Natural killer cell treated with Interleukin-12 subunit alpha and Interleukin-12 subunit beta and Interleukin-15 and Interleukin-18, amount 100 ng/mL, for 72 hours (primary cell): ENCODE measurements at regions not wholly inside any gene's neighbourhood (a gene's known extent, or its start where the extent isn't known, plus 50 kb on each side); places are given as distances from the start of the nearest gene placed in this dataset.

ENCODE experiments used
- ATAC-seq, 2 donors: fragments of 150-1000 bp; cut with Tn5 transposase in 1 of 2; sonication (Bioruptor Pico), chemical (Tn5 transposase) in 1 of 2; 2 replicates each; pipeline ENCODE4 v1.10.0; 2021
- DNase-seq: peaks from one replicate; pipeline ENCODE4 v3.0.0; 2022; ENCODE audit warnings: low spot score
- H3K27ac Mint-ChIP-seq, 2 donors: 1 replicate in 1 of 2; 2 replicates in 1 of 2; pipeline ENCODE4 v1.8.0; 2022; ENCODE audit warnings: mixed read lengths in 2 of 2, mild to moderate bottlenecking in 1 of 2, moderate library complexity in 1 of 2
- H3K27me3 Mint-ChIP-seq, 2 donors: 1 replicate in 1 of 2; 2 replicates in 1 of 2; pipeline ENCODE4 v1.8.0; 2022; ENCODE audit warnings: mixed read lengths in 2 of 2
- H3K36me3 Mint-ChIP-seq: one replicate; pipeline ENCODE4 v1.8.0; 2022; ENCODE audit warnings: mixed read lengths
- H3K4me1 Mint-ChIP-seq, 2 donors: 1 replicate in 1 of 2; 2 replicates in 1 of 2; pipeline ENCODE4 v1.8.0; 2022; ENCODE audit warnings: low read depth in 2 of 2, mixed read lengths in 2 of 2, mild to moderate bottlenecking in 1 of 2
- H3K4me3 Mint-ChIP-seq: one replicate; pipeline ENCODE4 v1.8.0; 2022; ENCODE audit warnings: mixed read lengths
- H3K9me3 Mint-ChIP-seq: 2 replicates; pipeline ENCODE4 v1.8.0; 2022; ENCODE audit warnings: mixed read lengths

DNA sequence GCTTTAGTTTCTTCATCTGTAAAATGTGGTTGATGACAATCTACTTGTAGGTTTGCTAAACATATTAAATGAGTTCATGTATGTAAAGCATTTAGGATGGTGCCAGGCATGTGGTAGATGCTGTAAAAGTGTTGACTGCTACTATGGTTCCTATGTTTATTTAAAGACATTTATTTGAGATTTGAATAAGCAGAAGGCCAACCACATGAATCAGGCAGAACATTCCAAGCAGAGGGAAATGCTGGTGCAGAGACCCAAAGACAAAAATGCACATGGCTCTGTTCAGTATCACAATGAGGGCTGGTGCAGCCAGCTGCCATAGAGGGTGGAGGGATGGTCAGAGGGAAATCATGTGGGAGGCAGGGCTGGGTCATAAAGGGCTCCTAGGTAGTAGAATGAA lies 156.2 kb upstream of the PDGFD start:
- DNase-seq = no peak
- no peaks in the 10 kb centered on the region for H3K36me3 Mint-ChIP-seq
- no peak overlapping the region for H3K4me3 Mint-ChIP-seq
- H3K27me3 Mint-ChIP-seq = peaks cover 12 to 22% of the 10 kb centered on the region in 2 donors
- no peaks in the 10 kb centered on the region for H3K4me1 Mint-ChIP-seq
- ATAC-seq = no peak
- H3K9me3 Mint-ChIP-seq = peaks cover 2% of the 10 kb centered on the region
- no peak overlapping the region for H3K27ac Mint-ChIP-seq

DNA sequence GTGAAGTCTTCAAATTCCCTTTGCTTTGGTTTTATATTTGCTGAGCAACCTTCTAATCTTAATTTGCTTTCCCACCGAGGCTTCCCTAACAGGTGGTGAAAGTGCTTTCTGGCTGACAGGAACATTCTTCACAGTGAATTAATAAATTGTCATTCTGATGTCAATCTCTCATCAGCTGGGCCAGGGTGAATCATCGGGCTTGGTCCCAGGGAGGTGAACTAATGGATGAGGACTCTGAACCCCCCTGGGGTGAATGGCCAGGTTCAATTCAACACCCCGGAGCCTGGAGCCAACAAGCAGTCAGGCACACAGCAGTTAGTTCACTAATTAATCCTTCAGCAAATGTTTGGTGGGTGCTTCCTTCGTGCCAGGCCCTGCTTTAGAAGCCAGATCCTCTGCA lies 155.4 kb upstream of the PDGFD start:
- Mint-ChIP-seq H3K4me3 (no peak overlapping the region), H3K4me1 (no peaks in the 10 kb centered on the region), H3K9me3 (peaks cover 2% of the 10 kb centered on the region), H3K27me3 (peaks cover 12 to 22% of the 10 kb centered on the region in 2 donors), H3K27ac (no peak overlapping the region), H3K36me3 (no peaks in the 10 kb centered on the region)
- DNase-seq (no peak), ATAC-seq (no peak)

DNA sequence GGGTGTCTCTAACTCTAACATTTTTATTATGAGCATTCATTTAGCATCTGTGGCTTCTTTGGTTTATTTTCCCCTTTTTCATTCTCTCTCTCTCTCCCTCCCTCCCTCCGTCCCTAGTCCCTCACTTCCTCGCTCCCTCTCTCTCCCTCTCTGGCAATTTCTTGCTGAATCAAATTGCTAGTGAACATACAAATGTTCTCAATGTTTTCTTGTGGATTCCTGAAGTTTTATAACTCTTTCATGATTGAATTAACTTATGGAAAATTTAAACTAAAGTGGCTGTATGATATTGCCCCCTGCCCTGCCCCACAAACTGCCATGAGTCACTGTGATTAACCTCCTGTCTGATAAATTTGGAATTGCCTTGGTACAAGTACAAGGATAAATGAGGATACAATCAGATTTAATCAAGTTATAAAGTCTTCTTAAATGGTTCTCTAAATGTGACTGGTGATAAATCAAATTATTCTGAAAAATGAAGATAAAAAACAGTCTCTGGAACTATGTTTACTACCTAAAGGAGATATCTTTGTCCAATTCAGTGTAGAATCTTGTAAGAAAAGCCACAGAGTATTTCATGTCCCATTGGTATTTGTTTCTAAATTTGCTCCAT lies 143.0 kb upstream of the PDGFD start:
- H3K27ac Mint-ChIP-seq = no peak overlapping the region
- no peaks in the 10 kb centered on the region for H3K4me1 Mint-ChIP-seq
- no peak for ATAC-seq
- no peak overlapping the region for H3K4me3 Mint-ChIP-seq
- H3K27me3 Mint-ChIP-seq = peaks cover 14 to 28% of the 10 kb centered on the region in 2 donors
- no peak for DNase-seq
- H3K36me3 Mint-ChIP-seq = no peaks in the 10 kb centered on the region
- H3K9me3 Mint-ChIP-seq = no peaks in the 10 kb centered on the region

DNA sequence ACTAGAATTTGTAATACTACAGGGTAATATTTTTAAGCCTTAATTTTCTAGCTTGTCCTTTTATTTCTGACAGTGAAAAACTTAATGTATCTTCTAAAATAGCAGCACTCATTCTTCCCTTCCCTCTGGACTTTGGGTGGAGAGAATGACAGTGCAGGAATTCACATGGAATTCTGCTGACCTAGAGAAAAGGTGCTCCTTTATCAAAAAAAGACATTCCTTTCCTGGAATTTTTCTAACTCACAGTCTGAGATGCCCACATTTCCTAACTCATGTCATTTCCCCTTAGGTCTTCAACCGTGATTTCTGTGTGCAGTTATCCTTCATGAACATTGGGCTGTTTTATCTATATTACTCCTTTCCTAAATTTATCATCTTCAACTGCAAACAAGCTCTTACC lies 137.8 kb upstream of the PDGFD start:
- H3K27ac Mint-ChIP-seq = no peak overlapping the region
- H3K36me3 Mint-ChIP-seq = no peaks in the 10 kb centered on the region
- DNase-seq (no peak), ATAC-seq (no peak)
- H3K27me3 Mint-ChIP-seq = peaks cover 11 to 27% of the 10 kb centered on the region in 2 donors
- H3K4me1 Mint-ChIP-seq = no peaks in the 10 kb centered on the region
- no peak overlapping the region for H3K4me3 Mint-ChIP-seq
- no peaks in the 10 kb centered on the region for H3K9me3 Mint-ChIP-seq

DNA sequence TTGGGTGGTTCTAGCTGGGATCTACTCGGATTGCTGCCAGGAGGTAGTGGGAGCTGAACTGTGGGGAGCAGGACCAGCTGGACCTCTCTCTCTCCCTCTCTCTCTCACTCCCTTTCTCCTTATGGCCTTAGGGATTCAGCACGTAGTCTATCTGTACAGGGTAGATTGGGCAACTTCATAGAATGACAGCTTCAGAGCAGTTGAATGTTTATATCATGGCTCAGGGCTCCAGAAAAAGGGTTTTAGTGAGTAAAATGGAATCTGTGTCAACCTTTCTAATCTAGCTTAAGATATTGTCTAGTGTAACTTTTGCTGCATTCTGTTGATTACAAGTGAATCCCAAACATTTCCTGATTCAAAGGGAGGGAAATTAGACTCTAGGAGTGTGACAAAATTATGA lies 127.7 kb upstream of the PDGFD start:
- Mint-ChIP-seq H3K27me3 (peaks cover 12 to 13% of the 10 kb centered on the region in 2 donors), H3K36me3 (no peaks in the 10 kb centered on the region), H3K4me3 (no peak overlapping the region), H3K9me3 (no peaks in the 10 kb centered on the region), H3K27ac (no peak overlapping the region), H3K4me1 (no peaks in the 10 kb centered on the region)
- DNase-seq (no peak), ATAC-seq (peak in 1 of 2 donors; percentile 50)

DNA sequence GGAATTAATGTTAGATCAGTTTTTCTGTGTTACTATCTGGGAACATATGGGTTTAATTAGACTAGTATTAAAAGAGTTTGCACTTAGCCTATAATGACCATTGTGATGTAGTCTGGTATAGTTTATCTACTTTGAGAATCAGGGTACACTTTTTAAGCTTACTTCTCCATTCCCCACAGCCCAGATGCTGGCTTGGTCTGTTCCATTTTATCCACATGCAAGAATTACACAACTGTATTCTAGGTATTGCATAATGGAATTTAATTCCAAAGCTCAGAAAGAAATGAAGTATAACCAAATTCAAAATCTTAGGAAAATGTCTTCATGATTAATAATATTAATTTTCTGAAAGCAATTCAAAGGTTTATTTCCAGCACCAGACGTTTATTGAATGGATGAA lies 122.2 kb upstream of the PDGFD start:
- H3K27ac Mint-ChIP-seq = no peak overlapping the region
- no peaks in the 10 kb centered on the region for H3K9me3 Mint-ChIP-seq
- no peak overlapping the region for H3K4me3 Mint-ChIP-seq
- peaks cover 20 to 33% of the 10 kb centered on the region in 2 donors for H3K27me3 Mint-ChIP-seq
- ATAC-seq (no peak), DNase-seq (no peak)
- H3K36me3 Mint-ChIP-seq = no peaks in the 10 kb centered on the region
- H3K4me1 Mint-ChIP-seq = no peaks in the 10 kb centered on the region

DNA sequence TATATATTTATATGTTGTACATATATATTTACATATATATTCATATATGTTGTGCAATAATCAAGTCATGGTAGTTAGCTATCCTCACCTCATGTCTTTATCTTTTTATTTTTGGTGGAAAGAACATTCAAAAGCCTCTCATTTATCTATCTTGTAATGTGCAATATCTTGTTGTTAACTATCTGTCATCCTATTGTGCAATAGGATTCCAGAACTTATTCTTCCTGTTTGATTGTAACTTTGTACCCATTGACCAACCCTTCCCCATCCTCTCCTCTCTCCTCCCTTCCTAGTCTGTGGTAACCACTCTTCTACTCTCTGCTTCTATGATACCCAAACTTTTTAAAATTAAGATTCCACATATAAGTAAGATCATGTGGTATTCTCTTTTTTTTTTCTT lies 115.6 kb upstream of the PDGFD start:
- ATAC-seq = no peak
- H3K4me1 Mint-ChIP-seq = no peaks in the 10 kb centered on the region
- H3K27ac Mint-ChIP-seq = no peak overlapping the region
- H3K36me3 Mint-ChIP-seq = no peaks in the 10 kb centered on the region
- no peak for DNase-seq
- no peak overlapping the region for H3K4me3 Mint-ChIP-seq
- H3K27me3 Mint-ChIP-seq = peaks cover 6 to 11% of the 10 kb centered on the region in 2 donors
- H3K9me3 Mint-ChIP-seq = no peaks in the 10 kb centered on the region

DNA sequence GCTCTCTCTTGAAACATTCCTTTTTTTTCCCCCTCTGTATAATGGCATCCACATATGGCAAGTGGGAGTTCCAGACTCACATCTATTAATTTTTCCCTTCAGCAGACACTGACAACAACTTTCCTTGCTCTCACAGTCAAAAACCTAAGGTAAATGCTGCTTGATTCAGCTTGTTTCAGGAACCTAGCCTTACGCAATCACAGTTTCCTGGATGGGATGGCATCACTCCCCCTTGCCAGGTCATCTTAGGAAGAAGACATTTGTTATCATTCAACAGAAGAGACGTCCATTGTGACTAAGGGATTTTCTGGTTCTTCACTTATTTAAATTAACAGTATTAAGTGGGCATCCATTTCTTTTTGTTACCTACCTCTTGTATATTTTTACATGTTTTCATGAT lies 112.0 kb upstream of the PDGFD start:
- no peak overlapping the region for H3K4me3 Mint-ChIP-seq
- no peak for DNase-seq

DNA sequence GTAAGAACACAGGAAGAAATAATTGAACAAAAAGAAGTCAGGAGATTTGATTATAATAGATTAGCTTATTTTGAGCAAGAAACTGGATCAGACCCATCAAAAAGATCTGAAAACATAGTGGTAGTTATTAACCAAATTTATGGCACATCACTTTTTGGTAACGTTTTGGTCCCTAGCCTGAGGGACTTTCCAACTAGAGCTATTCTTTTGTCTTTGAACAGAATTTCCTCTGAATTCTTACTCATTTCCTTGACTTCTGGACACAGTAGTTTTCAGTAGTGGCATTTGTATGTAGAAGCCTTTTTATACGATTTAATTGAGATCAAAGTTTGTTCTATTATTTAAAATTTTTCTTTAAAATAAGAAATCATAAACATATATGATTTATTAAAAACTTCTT lies 96.5 kb upstream of the PDGFD start:
- ATAC-seq (no peak), DNase-seq (no peak)
- H3K27ac Mint-ChIP-seq = no peak overlapping the region
- no peaks in the 10 kb centered on the region for H3K9me3 Mint-ChIP-seq
- H3K4me3 Mint-ChIP-seq = no peak overlapping the region
- peaks cover 22 to 27% of the 10 kb centered on the region in 2 donors for H3K27me3 Mint-ChIP-seq
- no peaks in the 10 kb centered on the region for H3K4me1 Mint-ChIP-seq
- no peaks in the 10 kb centered on the region for H3K36me3 Mint-ChIP-seq

More for the DNA sequence above, 112.0 kb upstream of the PDGFD start:
- no peak for ATAC-seq
- no peak overlapping the region for H3K27ac Mint-ChIP-seq
- H3K27me3 Mint-ChIP-seq = no peaks in the 10 kb centered on the region
- H3K4me1 Mint-ChIP-seq = no peaks in the 10 kb centered on the region
- no peaks in the 10 kb centered on the region for H3K36me3 Mint-ChIP-seq
- H3K9me3 Mint-ChIP-seq = no peaks in the 10 kb centered on the region

DNA sequence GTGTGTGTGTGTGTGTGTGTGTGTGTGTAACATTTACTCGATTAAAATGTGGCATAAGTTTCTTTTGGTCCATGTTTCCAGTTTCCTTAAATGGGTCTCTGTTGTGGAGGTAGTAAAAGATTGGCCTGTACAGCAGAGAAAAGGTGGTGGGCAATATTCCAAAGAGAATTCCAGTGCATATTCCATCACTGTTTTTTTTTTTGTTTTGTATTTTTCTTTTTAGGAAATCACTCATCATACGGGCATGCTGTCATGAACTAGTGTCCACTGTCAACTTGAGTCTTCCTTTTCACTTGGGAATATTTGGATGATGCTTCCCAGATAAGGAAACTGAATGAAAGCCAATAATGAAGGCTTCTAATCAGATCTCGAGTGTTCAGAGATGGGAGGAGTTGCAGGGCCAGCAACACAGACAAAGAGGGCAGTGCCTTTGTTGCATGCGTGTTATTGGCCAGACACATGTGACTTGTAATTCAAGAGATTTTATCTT lies 95.2 kb upstream of the PDGFD start:
- Mint-ChIP-seq H3K4me1 (no peaks in the 10 kb centered on the region), H3K4me3 (no peak overlapping the region), H3K36me3 (no peaks in the 10 kb centered on the region), H3K27ac (no peak overlapping the region), H3K27me3 (peaks cover 20 to 23% of the 10 kb centered on the region in 2 donors), H3K9me3 (no peaks in the 10 kb centered on the region)
- no peak for ATAC-seq
- no peak for DNase-seq

DNA sequence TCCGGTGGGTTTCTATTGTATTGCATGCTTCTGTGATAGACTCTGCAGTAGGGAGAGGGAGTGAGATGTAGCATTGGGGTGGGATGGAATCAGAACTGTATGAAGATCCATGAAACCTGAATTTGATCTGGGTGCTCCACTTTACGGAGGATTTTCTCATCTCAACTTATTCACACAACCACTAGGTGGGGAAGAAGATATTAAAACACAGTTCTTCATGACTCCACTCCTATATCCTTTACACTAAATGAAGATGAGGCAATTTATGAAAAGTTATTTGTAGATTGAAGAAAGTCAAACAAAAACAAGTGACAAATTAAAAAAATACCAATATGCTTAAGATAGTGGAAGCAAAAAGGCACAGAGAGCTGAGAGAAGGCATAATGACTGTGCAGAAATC lies 92.6 kb upstream of the PDGFD start:
- no peak overlapping the region for H3K4me3 Mint-ChIP-seq
- peaks cover 20 to 22% of the 10 kb centered on the region in 2 donors for H3K27me3 Mint-ChIP-seq
- ATAC-seq = no peak
- no peaks in the 10 kb centered on the region for H3K36me3 Mint-ChIP-seq
- H3K4me1 Mint-ChIP-seq = no peaks in the 10 kb centered on the region
- no peaks in the 10 kb centered on the region for H3K9me3 Mint-ChIP-seq
- H3K27ac Mint-ChIP-seq = no peak overlapping the region
- DNase-seq = no peak

DNA sequence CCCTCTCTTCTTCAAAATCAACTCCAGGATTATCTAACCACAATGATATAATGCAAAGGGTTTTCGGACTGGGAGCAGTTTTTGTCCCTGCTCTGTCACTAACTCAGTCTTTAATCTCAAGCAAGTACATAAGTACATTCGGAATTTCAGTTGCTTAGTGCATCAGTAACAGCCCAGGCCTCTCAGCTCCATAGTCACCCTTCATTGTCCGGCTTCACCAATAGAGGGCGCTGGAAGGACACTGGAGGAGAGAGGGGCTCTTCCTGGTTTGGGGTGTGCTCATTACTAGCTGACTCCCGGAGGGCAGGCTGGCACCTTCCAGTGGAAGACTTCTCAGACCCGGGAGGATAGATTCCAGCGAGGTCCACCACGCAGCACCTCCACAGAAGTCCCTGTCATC lies 90.4 kb upstream of the PDGFD start:
- ATAC-seq (peak in 1 of 2 donors; percentile 41), DNase-seq (no peak)
- Mint-ChIP-seq H3K36me3 (no peaks in the 10 kb centered on the region), H3K27me3 (peaks cover 20 to 22% of the 10 kb centered on the region in 2 donors), H3K27ac (no peak overlapping the region), H3K4me3 (no peak overlapping the region), H3K9me3 (no peaks in the 10 kb centered on the region), H3K4me1 (no peaks in the 10 kb centered on the region)

DNA sequence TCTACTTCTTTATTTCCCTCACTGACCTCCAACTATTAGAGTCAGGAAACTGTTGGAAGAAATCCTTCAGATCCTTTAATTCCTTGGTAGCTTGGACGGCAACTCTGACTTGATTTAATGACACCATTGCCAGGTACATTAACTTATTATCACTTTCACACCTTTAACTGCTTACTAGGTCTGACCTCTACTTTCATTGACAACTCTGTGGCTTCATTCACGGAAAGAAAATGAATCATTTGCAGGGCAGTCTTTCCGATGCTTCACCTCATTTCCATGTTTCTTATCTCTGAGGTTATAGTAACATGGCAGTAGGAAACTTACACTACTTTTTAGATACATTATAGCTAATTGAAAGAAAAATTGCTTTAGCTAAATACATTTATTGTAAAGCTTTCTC lies 82.6 kb upstream of the PDGFD start:
- H3K27me3 Mint-ChIP-seq = peaks cover 6 to 11% of the 10 kb centered on the region in 2 donors
- H3K4me3 Mint-ChIP-seq = no peak overlapping the region
- DNase-seq = no peak
- no peaks in the 10 kb centered on the region for H3K9me3 Mint-ChIP-seq
- H3K36me3 Mint-ChIP-seq = no peaks in the 10 kb centered on the region
- H3K27ac Mint-ChIP-seq = no peak overlapping the region
- ATAC-seq = no peak
- H3K4me1 Mint-ChIP-seq = no peaks in the 10 kb centered on the region

DNA sequence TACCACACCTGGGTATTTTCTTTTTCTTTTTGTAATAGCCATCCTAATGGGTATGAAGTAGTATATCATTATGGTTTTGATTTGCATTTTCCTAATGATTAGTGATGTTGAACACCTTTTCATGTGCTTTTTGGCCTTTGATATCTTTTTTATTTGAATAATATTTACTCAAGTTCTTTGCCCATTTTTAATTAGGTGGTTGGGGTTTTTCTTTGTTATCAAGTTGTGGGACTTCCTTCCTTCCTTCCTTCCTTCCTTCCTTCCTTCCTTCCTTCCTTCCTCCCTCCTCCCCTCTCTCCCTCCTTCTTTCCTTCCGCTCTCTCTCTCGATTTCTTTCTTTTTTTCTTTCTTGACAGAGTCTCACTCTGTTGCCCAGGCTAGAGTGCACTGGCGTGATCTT lies 75.0 kb upstream of the PDGFD start:
- Mint-ChIP-seq H3K9me3 (no peaks in the 10 kb centered on the region), H3K27ac (no peak overlapping the region), H3K4me1 (no peaks in the 10 kb centered on the region), H3K36me3 (no peaks in the 10 kb centered on the region), H3K4me3 (no peak overlapping the region), H3K27me3 (peaks cover 13 to 16% of the 10 kb centered on the region in 2 donors)
- DNase-seq (no peak), ATAC-seq (no peak)

DNA sequence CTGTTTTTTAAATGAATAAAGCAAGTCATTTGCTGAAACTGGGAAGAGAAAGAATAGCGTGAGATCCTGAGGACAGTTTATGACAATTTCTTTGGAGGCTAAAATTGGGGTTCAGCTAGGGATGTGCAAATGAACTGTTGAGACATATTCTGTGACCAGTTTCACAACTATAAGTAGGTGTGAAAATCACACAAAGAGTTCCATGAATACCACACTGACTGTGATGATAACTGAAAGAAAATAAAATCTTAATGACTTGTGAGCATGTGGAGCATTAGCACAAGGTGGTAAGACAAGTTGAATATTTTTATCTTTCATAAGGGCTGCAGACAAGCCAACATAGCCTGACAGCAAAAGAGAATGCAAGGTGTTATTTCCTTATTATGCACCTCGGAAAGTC lies 61.1 kb upstream of the PDGFD start:
- H3K9me3 Mint-ChIP-seq = peaks cover 3% of the 10 kb centered on the region
- ATAC-seq = peak in 1 of 2 donors; percentile 78
- no peak overlapping the region for H3K4me3 Mint-ChIP-seq
- peak overlapping the region in 1 of 2 donors; percentile 16 for H3K27ac Mint-ChIP-seq
- H3K27me3 Mint-ChIP-seq = peaks cover 9 to 23% of the 10 kb centered on the region in 2 donors
- no peaks in the 10 kb centered on the region for H3K36me3 Mint-ChIP-seq
- DNase-seq = no peak
- peaks cover 7 to 15% of the 10 kb centered on the region in 2 donors for H3K4me1 Mint-ChIP-seq
